H1 (cell line): ENCODE measurements at regions not wholly inside any gene's neighbourhood (a gene's known extent, or its start where the extent isn't known, plus 50 kb on each side); places are given as distances from the start of the nearest gene placed in this dataset.

Experiments used
- CTCF ChIA-PET: fragments of 300-600 bp; sonication (Branson Sonifier 250); formaldehyde crosslinking; loops from one replicate; lab custom pipeline; 2021; ENCODE audit not compliant: partially characterized antibody; lab: Charles Lee
- POLR2A ChIA-PET: fragments of 300-600 bp; sonication (Branson Sonifier 250); formaldehyde crosslinking; loops from one replicate; lab custom pipeline; 2021; ENCODE audit warnings: inconsistent platforms; ENCODE audit not compliant: partially characterized antibody; lab: Charles Lee
- DNase-seq, 2 experiments: peaks; one replicate each; pipeline versions ENCODE4 v3.0.0 to v3.0.0-alpha.2; 2010 to 2022; ENCODE audit warnings: low spot score in 2 of 2, low read depth in 1 of 2, mixed read lengths in 1 of 2
- FAIRE-seq: peaks from 2 replicates; lab custom pipeline; 2011; peaks lifted over from hg19 to GRCh38; lab: Jason Lieb, UNC
- H2AFZ ChIP-seq: 2 replicates; pipeline ENCODE4 v1.8.1; 2012; ENCODE audit warnings: low read length, inconsistent platforms
- H2AK5ac ChIP-seq: 2 replicates; pipeline ENCODE4 v1.6.1; 2013; ENCODE audit warnings: low read depth, low read length
- H2BK120ac ChIP-seq: replicated peaks from 2 replicates; pipeline ENCODE3; 2013; ENCODE audit warnings: low read depth, low read length, inconsistent platforms
- H2BK12ac ChIP-seq: 2 replicates; pipeline ENCODE4 v1.6.1; 2013; ENCODE audit warnings: low read depth, low read length
- H2BK15ac ChIP-seq: 2 replicates; pipeline ENCODE4 v1.6.1; 2013; ENCODE audit warnings: low read length
- H2BK20ac ChIP-seq: 2 replicates; pipeline ENCODE4 v1.6.1; 2013; ENCODE audit warnings: low read length
- H2BK5ac ChIP-seq: 2 replicates; pipeline ENCODE4 v1.6.1; 2013; ENCODE audit warnings: low read depth, low read length
- H3K14ac ChIP-seq: 2 replicates; pipeline ENCODE4 v1.6.1; 2013; ENCODE audit warnings: inconsistent platforms; ENCODE audit not compliant: insufficient read length
- H3K18ac ChIP-seq: 2 replicates; pipeline ENCODE4 v1.6.1; 2013; ENCODE audit warnings: low read length; ENCODE audit errors: extremely low read depth
- H3K23ac ChIP-seq: 2 replicates; pipeline ENCODE4 v1.6.1; 2013; ENCODE audit warnings: inconsistent platforms; ENCODE audit not compliant: insufficient read length
- H3K23me2 ChIP-seq: 2 replicates; pipeline ENCODE4 v1.6.1; 2013; ENCODE audit warnings: low read depth, low read length
- H3K27ac ChIP-seq: 2 replicates; pipeline ENCODE4 v1.6.1; 2011; ENCODE audit warnings: low read depth, low read length, inconsistent platforms
- H3K27me3 ChIP-seq, 4 experiments: replicated peaks in 1 of 4; 1 replicate in 1 of 4; 2 replicates in 3 of 4; pipeline versions ENCODE4 v1.6.1 to v1.8.1; 2011 to 2013; ENCODE audit warnings: low read length in 3 of 4, mild to moderate bottlenecking in 3 of 4, inconsistent platforms in 2 of 4, mixed read lengths in 2 of 4, moderate library complexity in 1 of 4; ENCODE audit not compliant: control insufficient read depth in 3 of 4, insufficient read depth in 3 of 4; ENCODE audit errors: extremely low read depth in 1 of 4
- H3K36me3 ChIP-seq, 4 experiments: 2 replicates each; pipeline versions ENCODE4 v1.6.1 to v1.8.1; 2011 to 2013; ENCODE audit warnings: mild to moderate bottlenecking in 4 of 4, low read length in 3 of 4, moderate library complexity in 2 of 4, control low read depth in 1 of 4, inconsistent platforms in 1 of 4; ENCODE audit not compliant: insufficient read depth in 4 of 4, control insufficient read depth in 2 of 4
- H3K4ac ChIP-seq: replicated peaks from 2 replicates; pipeline ENCODE3; 2013; ENCODE audit warnings: low read length, low read depth, mixed read lengths, inconsistent platforms; ENCODE audit not compliant: insufficient read length
- H3K4me1 ChIP-seq, 4 experiments: replicated peaks in 1 of 4; 1 replicate in 1 of 4; 2 replicates in 3 of 4; pipeline versions ENCODE4 v1.6.1 to v1.8.1; 2011 to 2013; ENCODE audit warnings: low read length in 3 of 4, inconsistent platforms in 2 of 4, mixed read lengths in 1 of 4; ENCODE audit not compliant: insufficient read depth in 4 of 4, control insufficient read depth in 3 of 4
- H3K4me2 ChIP-seq, 2 experiments: 2 replicates each; pipeline versions ENCODE4 v1.6.1 to v1.8.1; 2011 to 2013; ENCODE audit warnings: low read depth in 2 of 2, low read length in 2 of 2, control low read depth in 1 of 2, inconsistent platforms in 1 of 2, mild to moderate bottlenecking in 1 of 2; ENCODE audit not compliant: insufficient read depth in 1 of 2
- H3K4me3 ChIP-seq, 4 experiments: fragments of 200-600, 300-600 bp in 1 of 4; sonication (generic), shearing (Covaris generic), sonication (Bioruptor Twin) in 1 of 4; 2 replicates each; pipeline versions ENCODE4 v1.5.1 to v1.8.1; 2011 to 2016; ENCODE audit warnings: low read length in 4 of 4, low read depth in 3 of 4, control low read depth in 2 of 4, inconsistent platforms in 2 of 4, mild to moderate bottlenecking in 2 of 4, mixed read lengths in 1 of 4, moderate library complexity in 1 of 4; ENCODE audit not compliant: insufficient read depth in 2 of 4; ENCODE audit errors: extremely low read depth in 1 of 4
- H3K56ac ChIP-seq: replicated peaks from 2 replicates; pipeline ENCODE3; 2013; ENCODE audit warnings: low read depth, mild to moderate bottlenecking, mixed read lengths, low read length, inconsistent platforms; ENCODE audit not compliant: insufficient read length
- H3K79me1 ChIP-seq: 2 replicates; pipeline ENCODE4 v1.6.1; 2013; ENCODE audit warnings: low read depth, low read length, control low read depth
- H3K79me2 ChIP-seq, 2 experiments: 2 replicates each; pipeline versions ENCODE4 v1.6.1 to v1.8.1; 2012 to 2013; ENCODE audit warnings: low read length in 2 of 2, mild to moderate bottlenecking in 2 of 2, inconsistent platforms in 1 of 2; ENCODE audit not compliant: insufficient read depth in 2 of 2, control insufficient read depth in 1 of 2
- H3K9ac ChIP-seq, 4 experiments: replicated peaks in 1 of 4; 1 replicate in 1 of 4; 2 replicates in 3 of 4; pipeline versions ENCODE4 v1.6.1 to v1.8.1; 2011 to 2013; ENCODE audit warnings: low read depth in 3 of 4, low read length in 3 of 4, control low read depth in 2 of 4, mild to moderate bottlenecking in 2 of 4, moderate library complexity in 2 of 4, inconsistent platforms in 1 of 4; ENCODE audit errors: extremely low read depth in 1 of 4
- H3K9me3 ChIP-seq, 2 experiments: 2 replicates each; pipeline versions ENCODE4 v1.6.1 to v1.8.1; 2012 to 2013; ENCODE audit warnings: mild to moderate bottlenecking in 2 of 2, moderate library complexity in 2 of 2, control low read depth in 1 of 2, inconsistent platforms in 1 of 2, low read depth in 1 of 2, low read length in 1 of 2, mixed read lengths in 1 of 2; ENCODE audit not compliant: insufficient read depth in 2 of 2
- H4K20me1 ChIP-seq, 2 experiments: replicated peaks in 1 of 2; 2 replicates each; pipeline versions ENCODE3 to v1.8.1; 2011 to 2013; ENCODE audit warnings: inconsistent platforms in 2 of 2, low read length in 2 of 2, mild to moderate bottlenecking in 1 of 2; ENCODE audit not compliant: insufficient read depth in 2 of 2, control insufficient read depth in 1 of 2
- H4K5ac ChIP-seq: 2 replicates; pipeline ENCODE4 v1.6.1; 2013; ENCODE audit warnings: low read length, low read depth, mixed read lengths, inconsistent platforms; ENCODE audit not compliant: insufficient read length
- H4K8ac ChIP-seq: 2 replicates; pipeline ENCODE4 v1.8.0; 2013; ENCODE audit warnings: mild to moderate bottlenecking, moderate library complexity, low read length, inconsistent platforms; ENCODE audit not compliant: insufficient read depth; ENCODE audit errors: extremely low read depth
- H4K91ac ChIP-seq: replicated peaks from 2 replicates; pipeline ENCODE3; 2013; ENCODE audit warnings: low read length, mixed read lengths, inconsistent platforms; ENCODE audit not compliant: insufficient read length
- BCL11A ChIP-seq, 2 experiments: IDR thresholded peaks; one replicate each; pipeline ENCODE4 v1.6.1; 2011; ENCODE audit warnings: low read depth in 2 of 2, low read length in 2 of 2, mild to moderate bottlenecking in 2 of 2
- EZH2 ChIP-seq: fragments of 200-600 bp; sonication (generic); IDR thresholded peaks from 2 replicates; pipeline ENCODE4 v1.7.1; 2012; ENCODE audit warnings: low read depth, mild to moderate bottlenecking, moderate library complexity, low read length, inconsistent platforms; ENCODE audit not compliant: severe bottlenecking
- NANOG ChIP-seq: IDR thresholded peaks from 2 replicates; pipeline ENCODE4 v1.6.1; 2011; ENCODE audit warnings: low read length, low read depth, mild to moderate bottlenecking, inconsistent platforms; ENCODE audit not compliant: insufficient read depth, poor library complexity, severe bottlenecking
- RFX5 ChIP-seq: IDR thresholded peaks from 2 replicates; pipeline ENCODE4 v1.6.1; 2011; ENCODE audit warnings: low read depth, low read length, improper control_type of control experiment, borderline replicate concordance
- YY1 ChIP-seq: IDR thresholded peaks from 2 replicates; pipeline ENCODE4 v1.6.1; 2011; ENCODE audit warnings: low read depth, mild to moderate bottlenecking, low read length
- WGBS, 2 experiments: shearing (Covaris generic) in 1 of 2; methylation state at CpG; one replicate each; pipeline versions ENCODE4 v1.1.6 to v1.1.7; 2013 to 2015; ENCODE audit warnings: low lambda C conversion rate in 2 of 2, mixed read lengths in 2 of 2, inconsistent platforms in 1 of 2, low coverage in 1 of 2, missing lambda C conversion rate in 1 of 2; ENCODE audit not compliant: insufficient replicate concordance in 2 of 2, insufficient coverage in 1 of 2, insufficient read length in 1 of 2; ENCODE audit errors: extremely low coverage in 1 of 2, missing lambda C conversion rate in 1 of 2; 5-methylcytosine and 5-hydroxymethylcytosine counted together

- Histone ChIP-seq H3K23ac (no peak overlapping the region), H3K4me1 (no peaks in the 10 kb centered on the region; a peak in 1 of 7 replicates), H4K5ac (no peak overlapping the region), H3K36me3 (no peaks in the 10 kb centered on the region), H3K9ac (no peak overlapping the region), H4K8ac (no peak overlapping the region), H3K23me2 (no peaks in the 10 kb centered on the region), H2BK12ac (0 out of 2 replicates have a peak overlapping the region, but pooled peaks have one; percentile 9), H3K9me3 (no peaks in the 10 kb centered on the region), H3K4ac (no peak overlapping the region), H2AFZ (no peak overlapping the region), H2BK120ac (no peak overlapping the region), H4K91ac (no peak overlapping the region), H3K79me1 (no peaks in the 10 kb centered on the region), H3K27ac (no peak overlapping the region), H3K56ac (no peak overlapping the region), H2BK20ac (no peak overlapping the region), H3K4me3 (no peak overlapping the region), H2AK5ac (no peak overlapping the region), H2BK15ac (no peak overlapping the region), H2BK5ac (no peak overlapping the region), H4K20me1 (no peaks in the 10 kb centered on the region), H3K79me2 (no peaks in the 10 kb centered on the region), H3K27me3 (no peaks in the 10 kb centered on the region), H3K18ac (no peak overlapping the region), H3K14ac (no peak overlapping the region), H3K4me2 (no peak overlapping the region)
- CTCF ChIA-PET: no interaction called here
- WGBS, 2 experiments: 93% methylated on average over 5 of the region's 5 CpGs; no CpG with 5 or more reads in 1 of the 2 experiments
- TF ChIP-seq RFX5 (no peak), EZH2 (no peak), NANOG (no peak), BCL11A (IDR thresholded peaks at IDR 0.05; ENCODE audit: low read depth in 2 of 2, low read length in 2 of 2) (no peak), YY1 (no peak)
- POLR2A ChIA-PET: no interaction called here
- DNase-seq (no peak), FAIRE-seq (no peak)
Observed at GRCh38 chr16:54402873-54403272, 116.3 kb upstream of the IRX3 start.
